Thoracic aorta (tissue), 2 donors: ENCODE measurements at regions not wholly inside any gene's neighbourhood (a gene's known extent, or its start where the extent isn't known, plus 50 kb on each side); places are given as distances from the start of the nearest gene placed in this dataset.

Experiments
- ATAC-seq: fragments of 150-250 bp; one replicate; pipeline ENCODE4 v1.8.0; 2017; ENCODE audit warnings: low read depth; ENCODE audit not compliant: insufficient number of reproducible peaks, low FRiP score
- DNase-seq: peaks from one replicate; pipeline ENCODE4 v3.0.0-alpha.2; 2020; ENCODE audit warnings: low spot score
- H3K27ac ChIP-seq, 2 donors: fragments of 200-600 bp; sonication (generic); 1 replicate in 1 of 2; 2 replicates in 1 of 2; pipeline ENCODE4 v1.5.1; 2016; ENCODE audit warnings: mild to moderate bottlenecking in 2 of 2, moderate library complexity in 2 of 2
- H3K27me3 ChIP-seq: fragments of 200-600 bp; sonication (generic); replicated peaks from 2 replicates; pipeline ENCODE4 v1.6.0; 2016; ENCODE audit warnings: mild to moderate bottlenecking; ENCODE audit not compliant: insufficient read depth
- H3K36me3 ChIP-seq: fragments of 200-600 bp; sonication (generic); one replicate; pipeline ENCODE4 v1.5.1; 2016
- H3K4me1 ChIP-seq, 2 donors: fragments of 200-600 bp; sonication (generic); 1 replicate in 1 of 2; 2 replicates in 1 of 2; pipeline versions ENCODE4 v1.5.1 to v1.6.0; 2016; ENCODE audit warnings: low read depth in 2 of 2, mild to moderate bottlenecking in 1 of 2; ENCODE audit not compliant: control insufficient read depth in 1 of 2
- H3K4me3 ChIP-seq: fragments of 200-600 bp; sonication (generic); 2 replicates; pipeline ENCODE4 v1.5.1; 2016; ENCODE audit warnings: mild to moderate bottlenecking
- H3K9me3 ChIP-seq: fragments of 200-600 bp; sonication (generic); 2 replicates; pipeline ENCODE4 v1.5.1; 2016
- TF ChIP-seq, protein P1 (sequence below): fragments of 200-600 bp; sonication (generic); IDR thresholded peaks from one replicate; pipeline ENCODE4 v1.5.1; 2019; ENCODE audit warnings: antibody characterized with exemption

DNA sequence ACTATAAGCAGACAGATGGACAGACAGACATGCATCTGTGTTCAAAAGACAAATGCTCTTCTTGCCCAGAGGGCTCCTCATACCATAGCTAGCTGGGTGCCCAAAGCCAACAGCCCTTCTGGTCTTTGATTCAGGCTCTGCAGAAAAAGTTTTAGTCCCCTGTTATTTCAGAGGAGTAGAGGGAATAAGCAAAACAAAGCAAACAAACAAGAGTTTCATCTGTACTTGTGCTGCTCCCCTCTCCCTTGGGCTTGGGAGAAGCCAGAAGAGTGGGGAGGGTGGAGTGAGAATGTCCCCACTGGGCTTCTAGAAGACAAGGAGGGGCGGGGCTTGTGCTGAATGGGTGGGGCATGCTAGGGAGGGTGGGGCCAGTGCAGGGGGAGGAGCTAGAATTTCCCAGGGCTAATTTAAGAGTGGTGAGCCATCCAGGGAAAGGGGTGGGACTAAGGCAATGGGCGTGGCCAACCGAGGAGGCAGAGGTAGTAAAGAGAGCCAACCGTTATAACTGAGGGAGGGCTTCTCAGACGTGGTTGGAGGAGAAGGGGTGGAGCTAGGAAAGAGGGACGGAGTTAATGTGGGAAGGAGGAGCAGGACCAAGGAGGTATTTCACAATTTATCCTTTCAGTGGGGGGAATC lies 101.2 kb upstream of the MGMT start:
- no peak overlapping the region for H3K27ac ChIP-seq
- H3K27me3 ChIP-seq: no peaks in the 10 kb centered on the region
- ATAC-seq: no peak
- TF ChIP-seq, protein P1, sequence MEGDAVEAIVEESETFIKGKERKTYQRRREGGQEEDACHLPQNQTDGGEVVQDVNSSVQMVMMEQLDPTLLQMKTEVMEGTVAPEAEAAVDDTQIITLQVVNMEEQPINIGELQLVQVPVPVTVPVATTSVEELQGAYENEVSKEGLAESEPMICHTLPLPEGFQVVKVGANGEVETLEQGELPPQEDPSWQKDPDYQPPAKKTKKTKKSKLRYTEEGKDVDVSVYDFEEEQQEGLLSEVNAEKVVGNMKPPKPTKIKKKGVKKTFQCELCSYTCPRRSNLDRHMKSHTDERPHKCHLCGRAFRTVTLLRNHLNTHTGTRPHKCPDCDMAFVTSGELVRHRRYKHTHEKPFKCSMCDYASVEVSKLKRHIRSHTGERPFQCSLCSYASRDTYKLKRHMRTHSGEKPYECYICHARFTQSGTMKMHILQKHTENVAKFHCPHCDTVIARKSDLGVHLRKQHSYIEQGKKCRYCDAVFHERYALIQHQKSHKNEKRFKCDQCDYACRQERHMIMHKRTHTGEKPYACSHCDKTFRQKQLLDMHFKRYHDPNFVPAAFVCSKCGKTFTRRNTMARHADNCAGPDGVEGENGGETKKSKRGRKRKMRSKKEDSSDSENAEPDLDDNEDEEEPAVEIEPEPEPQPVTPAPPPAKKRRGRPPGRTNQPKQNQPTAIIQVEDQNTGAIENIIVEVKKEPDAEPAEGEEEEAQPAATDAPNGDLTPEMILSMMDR: no peak
- H3K4me1 ChIP-seq: no peaks in the 10 kb centered on the region
- H3K36me3 ChIP-seq: no peaks in the 10 kb centered on the region
- H3K9me3 ChIP-seq: no peaks in the 10 kb centered on the region
- no peak overlapping the region for H3K4me3 ChIP-seq
- no peak for DNase-seq

DNA sequence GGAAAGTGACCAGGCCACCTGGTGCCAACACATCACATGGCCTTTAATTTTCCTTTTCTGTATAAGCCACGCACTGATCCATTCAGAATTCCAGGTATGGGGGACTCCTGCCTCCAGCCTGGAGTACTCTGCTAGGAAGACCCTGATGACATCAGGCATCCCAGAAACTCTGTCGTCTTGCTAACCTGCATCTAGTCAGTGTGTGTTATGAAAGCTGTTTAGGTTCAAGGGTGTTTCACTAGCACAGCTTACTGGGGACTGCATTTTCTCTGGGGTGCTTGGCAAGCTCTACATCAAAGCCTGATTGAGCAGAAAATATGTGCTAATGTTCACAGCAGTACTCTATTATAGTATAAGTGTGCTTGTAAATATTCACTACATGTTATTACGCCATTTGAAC lies 100.6 kb upstream of the MGMT start:
- no peak for DNase-seq
- Histone ChIP-seq H3K4me3 (no peak overlapping the region), H3K9me3 (no peaks in the 10 kb centered on the region)

DNA sequence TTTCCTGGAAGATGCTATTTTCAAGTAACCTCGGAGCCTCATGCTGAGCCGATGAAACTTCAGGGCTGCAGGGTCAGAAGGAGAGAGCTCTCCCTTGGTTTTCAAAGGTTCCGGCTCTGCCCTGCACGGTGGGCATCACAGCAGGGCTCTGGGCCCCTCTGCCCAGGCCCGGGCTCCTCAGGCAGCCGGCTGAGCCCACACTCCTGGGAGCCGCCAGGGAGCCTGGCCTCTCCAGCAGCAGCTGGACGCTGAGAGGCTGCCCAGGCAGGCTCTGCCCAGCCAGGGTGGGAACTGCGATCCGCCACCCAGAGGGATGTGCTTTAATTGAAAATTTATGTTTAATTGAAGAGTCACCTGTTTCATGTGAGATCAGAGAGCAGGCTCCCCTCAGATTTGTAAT lies 97.5 kb upstream of the MGMT start:
- H3K4me3 ChIP-seq: no peak overlapping the region
- no peak for DNase-seq
- no peak overlapping the region for H3K27ac ChIP-seq
- H3K4me1 ChIP-seq: no peaks in the 10 kb centered on the region
- no peaks in the 10 kb centered on the region for H3K27me3 ChIP-seq
- ATAC-seq: no peak
- H3K9me3 ChIP-seq: no peaks in the 10 kb centered on the region
- H3K36me3 ChIP-seq: no peaks in the 10 kb centered on the region
- TF ChIP-seq, protein P1: no peak

More for the DNA sequence above, 100.6 kb upstream of the MGMT start:
- ATAC-seq: no peak
- H3K27ac ChIP-seq: no peak overlapping the region
- H3K4me1 ChIP-seq: no peaks in the 10 kb centered on the region
- H3K36me3 ChIP-seq: no peaks in the 10 kb centered on the region
- no peaks in the 10 kb centered on the region for H3K27me3 ChIP-seq
- TF ChIP-seq, protein P1: no peak

DNA sequence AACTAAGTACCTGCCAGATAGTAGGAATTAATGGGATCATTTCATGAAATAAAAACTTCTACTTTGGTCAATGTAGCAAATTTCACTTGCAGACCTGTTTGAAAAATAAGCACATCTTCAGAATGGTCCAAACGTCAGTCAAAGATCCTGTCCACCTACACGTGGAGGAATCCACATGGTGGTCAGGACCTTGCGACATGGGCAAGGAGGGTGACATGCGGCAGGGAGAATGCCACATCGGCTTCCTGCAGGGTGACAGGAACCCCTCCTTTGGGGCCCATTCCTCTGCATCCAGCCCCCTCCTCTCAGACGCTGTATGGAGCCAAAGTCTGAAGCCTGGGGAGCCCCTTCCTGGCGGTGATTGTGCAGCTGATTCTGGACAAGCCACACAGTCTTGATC lies 95.5 kb upstream of the MGMT start:
- TF ChIP-seq, protein P1: no peak
- H3K36me3 ChIP-seq: no peaks in the 10 kb centered on the region
- no peak for ATAC-seq

DNA sequence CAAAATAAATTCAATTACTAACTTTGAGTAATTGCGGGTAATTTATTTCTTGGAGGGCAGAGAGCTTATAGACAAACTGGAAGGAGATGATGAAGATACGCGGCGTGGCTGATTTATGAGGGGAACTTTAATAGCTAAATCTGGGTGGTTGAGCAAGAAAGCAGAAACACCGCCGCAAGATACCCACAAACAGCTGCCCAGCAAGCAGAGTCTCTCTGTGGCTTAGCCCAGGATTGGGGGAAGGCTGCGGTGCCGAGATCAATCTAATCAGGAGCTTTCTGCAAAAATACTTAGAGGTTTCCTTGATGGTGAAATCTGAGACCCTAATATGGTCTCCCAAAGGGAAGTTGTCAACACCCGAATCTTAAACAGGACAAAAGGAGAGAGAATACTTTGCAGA lies 94.9 kb upstream of the MGMT start:
- H3K4me1 ChIP-seq: no peaks in the 10 kb centered on the region
- TF ChIP-seq, protein P1: no peak
- H3K36me3 ChIP-seq: no peaks in the 10 kb centered on the region
- no peak for DNase-seq
- no peak for ATAC-seq
- H3K27ac ChIP-seq: no peak overlapping the region
- H3K27me3 ChIP-seq: no peaks in the 10 kb centered on the region
- H3K9me3 ChIP-seq: no peaks in the 10 kb centered on the region
- no peak overlapping the region for H3K4me3 ChIP-seq

More for the DNA sequence above, 95.5 kb upstream of the MGMT start:
- Histone ChIP-seq H3K27ac (no peak overlapping the region), H3K4me1 (no peaks in the 10 kb centered on the region), H3K4me3 (no peak overlapping the region), H3K27me3 (no peaks in the 10 kb centered on the region), H3K9me3 (no peaks in the 10 kb centered on the region)
- DNase-seq: no peak
